GM21723 (cell line): ENCODE measurements at regions not wholly inside any gene's neighbourhood (a gene's known extent, or its start where the extent isn't known, plus 50 kb on each side); places are given as distances from the start of the nearest gene placed in this dataset.
A peak's percentile ranks its signal among the peaks of the same experiment; 100 is the strongest.

ENCODE experiments used
- ATAC-seq: cut with Tn5 transposase; IDR thresholded peaks from one replicate; pipeline ENCODE4 v1.9.1; 2021; ENCODE audit warnings: mild to moderate bottlenecking, moderate library complexity; ENCODE audit not compliant: unreplicated experiment

- ATAC-seq = no peak
Measured at GRCh38 chr1:101290922-101291561, 54.2 kb downstream of the S1PR1 start.

- no peak for ATAC-seq
Measured at GRCh38 chr1:101291562-101292380, 55.0 kb downstream of the S1PR1 start.

GRCh38 chr1:101293461-101294051, 56.7 kb downstream of the S1PR1 start:
- peak; percentile 52 for ATAC-seq

GRCh38 chr1:101295209-101295608, 58.4 kb downstream of the S1PR1 start:
- no peak for ATAC-seq

- no peak for ATAC-seq
Measured at GRCh38 chr1:101298663-101299062, 61.8 kb downstream of the S1PR1 start.

GRCh38 chr1:101299141-101299540, 62.3 kb downstream of the S1PR1 start:
- no peak for ATAC-seq

GRCh38 chr1:101299710-101300109, 62.9 kb downstream of the S1PR1 start:
- no peak for ATAC-seq

GRCh38 chr1:101300916-101301315, 64.1 kb downstream of the S1PR1 start:
- no peak for ATAC-seq

- no peak for ATAC-seq
Measured at GRCh38 chr1:101301446-101302057, 64.7 kb downstream of the S1PR1 start.

- ATAC-seq = no peak
Measured at GRCh38 chr1:101302831-101303511, 66.2 kb downstream of the S1PR1 start.

GRCh38 chr1:101307985-101308689, 71.3 kb downstream of the S1PR1 start:
- no peak for ATAC-seq

- ATAC-seq = peak; percentile 28
Measured at GRCh38 chr1:101308935-101309333, 72.1 kb downstream of the S1PR1 start.

- ATAC-seq = peak; percentile 52
Measured at GRCh38 chr1:101309334-101310311, 72.8 kb downstream of the S1PR1 start.

- no peak for ATAC-seq
Measured at GRCh38 chr1:101310506-101310905, 73.7 kb downstream of the S1PR1 start.

GRCh38 chr1:101311146-101311920, 74.5 kb downstream of the S1PR1 start:
- no peak for ATAC-seq

- no peak for ATAC-seq
Measured at GRCh38 chr1:101312147-101312546, 75.3 kb downstream of the S1PR1 start.

GRCh38 chr1:101313356-101313755, 76.5 kb downstream of the S1PR1 start:
- ATAC-seq = no peak

- no peak for ATAC-seq
Measured at GRCh38 chr1:101314244-101314643, 77.4 kb downstream of the S1PR1 start.
